Fibroblast of pulmonary artery (primary cell): ENCODE measurements at regions not wholly inside any gene's neighbourhood (a gene's known extent, or its start where the extent isn't known, plus 50 kb on each side); places are given as distances from the start of the nearest gene placed in this dataset.

Experiments used
- DNase-seq: peaks from one replicate; pipeline ENCODE4 v3.0.0-alpha.2; 2010; ENCODE audit warnings: low read depth
- H3K4me3 ChIP-seq: replicated peaks from 2 replicates; pipeline ENCODE4 v1.5.1; 2011; ENCODE audit warnings: low read depth, mild to moderate bottlenecking, control low read depth, low read length, moderate library complexity
- TF ChIP-seq, protein P1 (sequence below): IDR thresholded peaks from 2 replicates; pipeline ENCODE4 v1.5.1; 2011; ENCODE audit warnings: mild to moderate bottlenecking, control low read depth, low read length, inconsistent platforms; ENCODE audit errors: missing control alignments

DNA sequence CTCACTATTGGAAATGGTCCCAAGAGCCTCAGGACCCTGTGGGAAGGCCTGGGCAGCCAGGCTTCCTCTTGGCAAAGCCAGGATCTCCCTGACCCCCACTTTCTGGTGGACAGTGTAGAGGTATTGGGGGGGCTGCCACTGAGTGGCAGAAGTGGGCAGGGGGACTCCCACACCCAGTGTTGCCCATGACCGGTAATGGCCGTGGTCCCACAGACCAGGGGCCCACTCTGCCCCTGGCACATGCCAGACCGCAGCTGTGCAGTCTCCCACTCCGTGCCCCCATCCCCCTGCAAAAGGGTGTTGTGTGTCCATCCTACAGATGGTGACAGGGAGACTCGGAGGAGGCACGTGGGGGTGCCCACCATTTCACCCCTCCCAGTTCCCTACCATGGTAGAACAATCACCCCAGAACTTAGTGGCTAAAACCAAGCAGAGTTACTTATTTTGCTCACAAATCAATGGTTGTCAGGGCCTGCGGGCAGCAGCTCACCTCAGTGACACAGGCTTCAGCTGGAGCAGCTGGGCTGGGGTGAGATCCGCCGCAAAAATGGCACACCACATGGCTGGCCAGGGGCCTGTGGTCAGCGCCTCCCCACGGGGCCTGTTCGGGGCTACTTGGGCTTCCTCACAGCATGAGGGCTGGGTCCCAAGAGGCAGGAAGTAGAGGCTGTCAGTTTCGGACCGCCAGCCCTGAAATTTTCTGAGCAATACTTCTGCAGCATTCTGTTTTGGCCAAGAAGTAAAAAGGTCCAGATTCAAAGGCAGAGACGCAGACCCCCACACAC is 59.0 kb upstream of the ZNF469 start:
- TF ChIP-seq, protein P1, sequence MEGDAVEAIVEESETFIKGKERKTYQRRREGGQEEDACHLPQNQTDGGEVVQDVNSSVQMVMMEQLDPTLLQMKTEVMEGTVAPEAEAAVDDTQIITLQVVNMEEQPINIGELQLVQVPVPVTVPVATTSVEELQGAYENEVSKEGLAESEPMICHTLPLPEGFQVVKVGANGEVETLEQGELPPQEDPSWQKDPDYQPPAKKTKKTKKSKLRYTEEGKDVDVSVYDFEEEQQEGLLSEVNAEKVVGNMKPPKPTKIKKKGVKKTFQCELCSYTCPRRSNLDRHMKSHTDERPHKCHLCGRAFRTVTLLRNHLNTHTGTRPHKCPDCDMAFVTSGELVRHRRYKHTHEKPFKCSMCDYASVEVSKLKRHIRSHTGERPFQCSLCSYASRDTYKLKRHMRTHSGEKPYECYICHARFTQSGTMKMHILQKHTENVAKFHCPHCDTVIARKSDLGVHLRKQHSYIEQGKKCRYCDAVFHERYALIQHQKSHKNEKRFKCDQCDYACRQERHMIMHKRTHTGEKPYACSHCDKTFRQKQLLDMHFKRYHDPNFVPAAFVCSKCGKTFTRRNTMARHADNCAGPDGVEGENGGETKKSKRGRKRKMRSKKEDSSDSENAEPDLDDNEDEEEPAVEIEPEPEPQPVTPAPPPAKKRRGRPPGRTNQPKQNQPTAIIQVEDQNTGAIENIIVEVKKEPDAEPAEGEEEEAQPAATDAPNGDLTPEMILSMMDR = no peak
- no peak for DNase-seq
- H3K4me3 ChIP-seq = no peak overlapping the region

DNA sequence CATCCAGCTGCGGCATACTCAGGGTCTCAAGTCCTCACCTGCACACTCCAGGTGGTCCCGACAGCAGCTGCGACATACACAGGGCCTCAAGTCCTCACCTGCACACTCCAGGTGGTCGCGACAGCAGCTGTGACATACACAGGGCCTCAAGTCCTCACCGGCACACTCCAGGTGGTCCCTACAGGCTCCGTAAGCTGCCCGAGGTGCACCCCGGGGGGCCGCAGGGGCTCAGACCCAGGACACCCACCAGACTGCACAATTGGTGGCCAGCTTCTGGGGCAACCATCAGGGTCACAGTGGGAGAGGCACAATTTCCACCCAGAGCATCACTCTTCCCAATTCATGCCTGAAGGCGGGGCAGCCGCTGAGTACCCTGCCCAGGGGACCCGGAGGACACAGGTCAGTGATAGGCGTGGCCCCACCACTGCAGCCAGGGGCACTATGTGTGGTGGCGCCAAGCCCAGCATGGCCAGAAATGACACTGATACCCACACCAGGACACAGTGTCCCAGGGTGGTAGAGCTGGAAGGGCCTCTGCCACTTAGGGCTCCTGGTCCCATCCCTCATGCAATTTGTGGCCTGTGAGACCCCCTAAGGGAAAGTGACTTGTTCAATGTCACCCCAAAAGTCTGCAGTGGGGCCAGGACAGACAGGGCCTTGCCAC is 57.5 kb upstream of the ZNF469 start:
- TF ChIP-seq, protein P1 = no peak
- H3K4me3 ChIP-seq = no peak overlapping the region

DNA sequence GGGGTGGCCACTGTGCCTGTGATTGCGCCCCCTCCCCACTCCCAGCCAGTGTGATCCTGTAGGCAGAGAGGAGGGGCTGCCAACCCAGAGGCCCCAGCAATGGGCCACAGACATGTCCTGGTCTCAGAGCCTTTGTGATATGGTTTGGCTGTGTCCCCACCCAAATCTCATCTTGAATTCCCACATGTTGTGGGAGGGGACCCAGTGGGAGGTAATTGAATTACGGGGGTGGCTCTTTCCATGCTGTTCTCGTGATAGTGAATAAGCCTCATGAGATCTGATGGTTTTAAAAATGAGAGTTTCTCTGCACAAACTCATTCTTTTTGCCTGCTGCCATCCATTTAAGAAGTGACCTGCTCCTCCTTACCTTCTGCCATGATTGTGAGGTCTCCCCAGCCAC is 56.8 kb upstream of the ZNF469 start:
- DNase-seq = no peak
- no peak overlapping the region for H3K4me3 ChIP-seq
- TF ChIP-seq, protein P1 = no peak

More for the DNA sequence above, 57.5 kb upstream of the ZNF469 start:
- no peak for DNase-seq

DNA sequence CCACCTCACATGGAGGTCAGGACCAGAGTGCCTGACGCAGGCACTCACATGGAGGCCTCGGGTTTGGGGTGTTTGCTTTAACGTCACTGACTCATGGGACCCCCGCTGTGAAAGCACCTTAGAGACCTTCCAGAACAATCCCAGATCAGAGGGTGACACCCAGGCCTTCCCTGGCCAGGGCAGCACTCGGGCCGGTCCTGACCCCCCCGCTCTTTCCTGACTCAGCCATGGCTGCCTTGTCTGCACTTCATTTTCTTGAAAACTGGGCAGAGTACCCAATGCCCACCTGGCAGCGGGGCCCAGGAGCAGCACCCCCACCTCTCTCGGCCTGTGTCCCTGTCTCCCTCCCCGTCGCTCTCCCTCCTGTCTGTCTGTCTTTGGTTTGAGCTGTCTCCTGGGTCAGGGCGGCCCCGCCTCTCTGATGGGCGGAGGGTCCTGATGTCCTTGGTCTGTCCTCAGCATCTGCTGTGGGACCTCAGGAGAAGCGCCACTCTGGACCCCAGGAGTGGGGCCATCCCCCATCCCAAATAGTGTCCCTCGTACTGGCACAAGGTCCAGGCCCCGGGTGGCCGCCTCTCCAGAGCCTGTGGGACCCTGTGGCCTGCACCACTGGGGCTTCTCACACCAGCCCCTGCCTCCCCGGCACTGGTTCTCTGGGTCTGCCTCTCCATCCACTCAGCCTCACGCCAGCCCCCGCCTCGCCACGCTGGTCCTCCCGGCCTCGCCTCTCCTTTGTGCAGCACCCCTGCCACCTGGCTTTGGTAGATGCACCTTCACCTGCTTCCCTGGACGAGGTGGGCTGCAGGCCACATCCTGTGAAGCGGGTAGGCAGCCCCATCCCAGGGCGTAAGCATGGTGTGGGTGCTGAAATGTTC is 55.9 kb upstream of the ZNF469 start:
- TF ChIP-seq, protein P1 = no peak
- DNase-seq = no peak
- H3K4me3 ChIP-seq = no peak overlapping the region

DNA sequence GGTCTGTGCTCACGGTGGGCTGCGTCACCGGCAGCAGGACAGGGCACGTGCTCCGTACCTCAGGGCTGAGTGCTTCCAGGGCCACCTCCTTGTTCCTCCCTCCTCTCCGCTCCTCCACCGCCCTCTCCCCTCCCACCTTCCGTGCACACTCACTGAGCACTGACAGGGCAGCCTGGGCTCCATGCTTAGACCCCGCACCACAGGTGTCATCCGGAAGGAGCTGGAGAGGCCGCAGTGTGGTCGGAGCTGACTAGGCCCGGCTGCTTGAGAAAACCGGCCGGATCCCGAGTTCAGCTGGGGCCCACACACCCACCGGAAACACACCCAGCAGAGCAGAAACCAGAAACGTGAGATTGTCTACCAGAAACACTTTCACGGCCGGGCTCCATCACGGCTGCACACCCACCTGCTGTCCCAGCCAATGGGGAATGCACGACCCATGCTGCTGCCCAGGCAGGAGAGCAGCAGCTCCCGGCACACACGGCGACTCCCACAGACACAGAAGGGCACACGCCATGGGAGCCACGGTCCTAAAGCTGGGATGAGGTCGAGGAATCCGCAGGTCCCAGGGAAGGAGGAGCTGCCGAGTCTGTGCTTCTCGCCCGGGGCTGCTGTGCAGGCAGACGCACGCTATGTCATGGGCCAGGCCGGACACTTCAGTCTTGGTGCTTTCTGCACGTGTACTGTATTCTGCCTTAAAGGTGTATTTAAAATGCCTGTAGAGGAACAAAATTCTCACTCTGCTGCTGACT is 55.0 kb upstream of the ZNF469 start:
- DNase-seq = no peak
- TF ChIP-seq, protein P1 = no peak
- no peak overlapping the region for H3K4me3 ChIP-seq

DNA sequence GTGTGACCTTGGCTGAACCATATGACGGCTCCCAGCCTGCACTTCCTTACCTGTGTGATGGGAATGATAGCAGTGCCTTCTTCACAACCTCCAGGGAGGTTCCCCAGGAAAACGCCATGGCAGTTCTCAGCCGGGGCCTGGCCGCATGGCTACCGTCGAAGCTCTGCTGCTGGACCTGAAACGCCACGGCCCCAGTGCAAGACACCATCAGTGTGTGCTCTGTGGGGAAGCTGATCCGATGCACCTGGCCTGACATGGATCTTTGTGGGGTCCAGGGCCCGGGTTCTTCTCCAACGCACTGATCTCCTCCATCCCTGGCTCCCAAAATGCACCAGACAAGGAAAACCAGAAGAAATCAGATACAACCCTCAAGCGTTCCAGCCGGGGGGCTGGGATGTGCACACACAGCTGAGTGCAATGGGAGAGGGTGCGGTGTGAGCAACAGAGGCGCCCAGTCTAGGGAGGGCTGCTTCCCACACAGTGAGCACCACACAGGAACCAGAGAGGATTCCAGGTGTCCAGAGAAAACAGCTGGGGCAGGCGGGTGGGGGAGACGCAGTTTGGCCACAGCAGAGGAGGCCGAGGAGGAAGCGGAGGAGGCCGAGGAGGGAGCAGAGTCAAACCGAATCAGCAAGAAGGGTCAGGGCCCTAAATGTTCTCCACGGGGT is 54.3 kb upstream of the ZNF469 start:
- no peak overlapping the region for H3K4me3 ChIP-seq
- no peak for DNase-seq

More for the DNA sequence above, 54.3 kb upstream of the ZNF469 start:
- TF ChIP-seq, protein P1 = no peak
